GM19463 (cell line): ENCODE measurements at regions not wholly inside any gene's neighbourhood (a gene's known extent, or its start where the extent isn't known, plus 50 kb on each side); places are given as distances from the start of the nearest gene placed in this dataset.

Experiments used
- ATAC-seq: cut with Tn5 transposase; IDR thresholded peaks from one replicate; pipeline ENCODE4 v1.9.1; 2021; ENCODE audit warnings: mild to moderate bottlenecking, moderate library complexity; ENCODE audit not compliant: unreplicated experiment

GRCh38 chr4:108529102-108529501 is 91.3 kb upstream of the RPL34 start:
- no peak for ATAC-seq

- ATAC-seq, result peak; percentile 45
These were observed 92.7 kb upstream of the RPL34 start for GRCh38 chr4:108527723-108528122.

- no peak for ATAC-seq
These were observed 99.6 kb upstream of the RPL34 start for GRCh38 chr4:108520807-108521206.

- ATAC-seq, result no peak
These were observed 100.3 kb upstream of the RPL34 start for GRCh38 chr4:108519911-108520601.

- ATAC-seq, result no peak
These were observed 101.1 kb upstream of the RPL34 start for GRCh38 chr4:108519208-108519833.

- ATAC-seq, result no peak
These were observed 107.5 kb upstream of the RPL34 start for GRCh38 chr4:108512615-108513505.

GRCh38 chr4:108511618-108512017 is 108.8 kb upstream of the RPL34 start:
- no peak for ATAC-seq

- ATAC-seq, result no peak
These were observed 118.0 kb upstream of the RPL34 start for GRCh38 chr4:108502356-108502755.

GRCh38 chr4:108498925-108499324 is 121.5 kb upstream of the RPL34 start:
- no peak for ATAC-seq

- ATAC-seq, result no peak
These were observed 126.8 kb upstream of the RPL34 start for GRCh38 chr4:108493596-108493931.

GRCh38 chr4:108492816-108493595 is 127.4 kb upstream of the RPL34 start:
- peak; percentile 58 for ATAC-seq

GRCh38 chr4:108488865-108489264 is 131.5 kb upstream of the RPL34 start:
- ATAC-seq, result no peak

GRCh38 chr4:108486046-108486445 is 134.3 kb upstream of the RPL34 start:
- ATAC-seq, result no peak

GRCh38 chr4:108484187-108484586 is 136.2 kb upstream of the RPL34 start:
- ATAC-seq, result no peak

GRCh38 chr4:108483650-108484049 is 136.7 kb upstream of the RPL34 start:
- ATAC-seq, result no peak

- no peak for ATAC-seq
These were observed 137.3 kb upstream of the RPL34 start for GRCh38 chr4:108483079-108483478.

GRCh38 chr4:108480881-108481280 is 139.5 kb upstream of the RPL34 start:
- ATAC-seq, result no peak

GRCh38 chr4:108477527-108478108 is 142.8 kb upstream of the RPL34 start:
- ATAC-seq, result no peak

GRCh38 chr4:108473163-108473720 is 147.1 kb upstream of the RPL34 start:
- ATAC-seq, result no peak
